IMR-90 (cell line): ENCODE measurements at regions not wholly inside any gene's neighbourhood (a gene's known extent, or its start where the extent isn't known, plus 50 kb on each side); places are given as distances from the start of the nearest gene placed in this dataset.

Source experiments
- ATAC-seq: fragments of 200-7000 bp; cut with Tn5 transposase; 2 replicates; pipeline ENCODE4 v1.9.1; 2020; ENCODE audit warnings: low read depth, mild to moderate bottlenecking, moderate library complexity
- BruUV-seq: library from RNA; stranded (reverse); fragments of 400-500 nt; replicated peaks from 2 replicates; lab custom pipeline; 2021; lab: Mats Ljungman, UMichigan
- CTCF ChIA-PET: fragments of 300-600 bp; formaldehyde crosslinking; extraction: SDS; loops from one replicate; lab custom pipeline; 2021; ENCODE audit warnings: antibody characterized with exemption; lab: Yijun Ruan, JAX
- POLR2A ChIA-PET: fragments of 300-600 bp; sonication (Branson Sonifier 250); formaldehyde crosslinking; loops from one replicate; lab custom pipeline; 2022; ENCODE audit warnings: antibody characterized with exemption; ENCODE audit not compliant: unreplicated experiment; lab: Charles Lee
- DNase-seq: peaks from one replicate; pipeline ENCODE4 v3.0.0; 2013
- H2AFZ ChIP-seq: replicated peaks from 2 replicates; pipeline ENCODE3; 2013; ENCODE audit warnings: low read length, mild to moderate bottlenecking; ENCODE audit not compliant: poor library complexity
- H2AK5ac ChIP-seq: 2 replicates; pipeline ENCODE4 v1.6.1; 2013; ENCODE audit warnings: low read depth, low read length, inconsistent platforms
- H2AK9ac ChIP-seq: replicated peaks from 2 replicates; pipeline ENCODE3; 2013; ENCODE audit warnings: mild to moderate bottlenecking, low read depth, low read length, moderate library complexity; ENCODE audit not compliant: poor library complexity
- H2BK120ac ChIP-seq: 2 replicates; pipeline ENCODE4 v1.6.1; 2013; ENCODE audit warnings: low read depth, low read length, inconsistent platforms
- H2BK15ac ChIP-seq: 3 replicates; pipeline ENCODE4 v1.6.1; 2013; ENCODE audit warnings: low read depth, low read length, inconsistent platforms
- H2BK20ac ChIP-seq: 2 replicates; pipeline ENCODE4 v1.6.1; 2013; ENCODE audit warnings: low read depth, mild to moderate bottlenecking, inconsistent platforms, low read length, moderate library complexity
- H2BK5ac ChIP-seq: 2 replicates; pipeline ENCODE4 v1.6.1; 2013; ENCODE audit warnings: mild to moderate bottlenecking, low read depth, low read length, inconsistent platforms; ENCODE audit not compliant: poor library complexity, severe bottlenecking
- H3K14ac ChIP-seq: replicated peaks from 2 replicates; pipeline ENCODE4 v1.6.1; 2013; ENCODE audit warnings: low read depth, low read length, inconsistent platforms
- H3K18ac ChIP-seq: 2 replicates; pipeline ENCODE4 v1.6.1; 2013; ENCODE audit warnings: low read depth, low read length, control low read depth
- H3K23ac ChIP-seq: 2 replicates; pipeline ENCODE4 v1.6.1; 2013; ENCODE audit warnings: low read depth, low read length, inconsistent platforms
- H3K27ac ChIP-seq: 2 replicates; pipeline ENCODE4 v1.5.1; 2013; ENCODE audit warnings: mild to moderate bottlenecking, control low read depth, low read length; ENCODE audit not compliant: insufficient read depth
- H3K27me3 ChIP-seq: 2 replicates; pipeline ENCODE4 v1.6.1; 2013; ENCODE audit warnings: low read length; ENCODE audit not compliant: control insufficient read depth, insufficient read depth
- H3K36me3 ChIP-seq: 2 replicates; pipeline ENCODE4 v1.6.1; 2013; ENCODE audit warnings: low read length, mixed read lengths; ENCODE audit not compliant: control insufficient read depth, insufficient read depth
- H3K4ac ChIP-seq: 2 replicates; pipeline ENCODE4 v1.6.1; 2013; ENCODE audit warnings: low read depth, low read length, inconsistent platforms
- H3K4me1 ChIP-seq: 2 replicates; pipeline ENCODE4 v1.6.1; 2013; ENCODE audit warnings: low read length, mixed read lengths; ENCODE audit not compliant: control insufficient read depth, insufficient read depth
- H3K4me2 ChIP-seq: 2 replicates; pipeline ENCODE4 v1.6.1; 2013; ENCODE audit warnings: low read depth, mild to moderate bottlenecking, control low read depth, low read length, moderate library complexity
- H3K4me3 ChIP-seq: 2 replicates; pipeline ENCODE4 v1.5.1; 2013; ENCODE audit warnings: low read depth, mild to moderate bottlenecking, control low read depth, low read length, moderate library complexity; ENCODE audit not compliant: insufficient read depth
- H3K56ac ChIP-seq: 2 replicates; pipeline ENCODE4 v1.6.1; 2013; ENCODE audit warnings: low read length, inconsistent platforms; ENCODE audit not compliant: insufficient read depth; ENCODE audit errors: extremely low read depth
- H3K79me1 ChIP-seq, 2 experiments: 2 replicates each; pipeline ENCODE4 v1.6.1; 2013; ENCODE audit warnings: low read length in 2 of 2, inconsistent platforms in 1 of 2, low read depth in 1 of 2
- H3K9ac ChIP-seq: 2 replicates; pipeline ENCODE4 v1.6.1; 2013; ENCODE audit warnings: low read depth, low read length, control low read depth
- H3K9me1 ChIP-seq: 2 replicates; pipeline ENCODE4 v1.6.1; 2013; ENCODE audit warnings: low read length, inconsistent platforms; ENCODE audit not compliant: insufficient read depth
- H3K9me3 ChIP-seq: 2 replicates; pipeline ENCODE4 v1.6.1; 2013; ENCODE audit warnings: low read length; ENCODE audit not compliant: control insufficient read depth, insufficient read depth
- H4K20me1 ChIP-seq: 2 replicates; pipeline ENCODE4 v1.6.1; 2013; ENCODE audit warnings: low read length, inconsistent platforms; ENCODE audit not compliant: insufficient read depth
- H4K5ac ChIP-seq: 2 replicates; pipeline ENCODE4 v1.6.1; 2013; ENCODE audit warnings: mild to moderate bottlenecking, low read depth, low read length, control low read depth
- H4K8ac ChIP-seq, 2 experiments: 2 replicates each; pipeline ENCODE4 v1.6.1; 2013; ENCODE audit warnings: low read depth in 2 of 2, low read length in 2 of 2, control low read depth in 1 of 2, inconsistent platforms in 1 of 2
- H4K91ac ChIP-seq: 2 replicates; pipeline ENCODE4 v1.6.1; 2013; ENCODE audit warnings: low read depth, low read length, inconsistent platforms; ENCODE audit not compliant: insufficient read depth
- BHLHE40 ChIP-seq: fragments of 150-350 bp; IDR thresholded peaks from 2 replicates; pipeline ENCODE4 v1.6.1; 2016; ENCODE audit warnings: mild to moderate bottlenecking, low read depth, low read length
- FOS ChIP-seq: fragments of 150-350 bp; IDR thresholded peaks from 2 replicates; pipeline ENCODE4 v1.6.1; 2016; ENCODE audit warnings: low read depth, low read length
- MAFK ChIP-seq: IDR thresholded peaks from 2 replicates; pipeline ENCODE4 v1.6.1; 2012; ENCODE audit warnings: low read depth, low read length, improper control_type of control experiment
- MXI1 ChIP-seq: IDR thresholded peaks from 2 replicates; pipeline ENCODE4 v1.6.1; 2012; ENCODE audit warnings: low read depth, mild to moderate bottlenecking, low read length, moderate library complexity, borderline replicate concordance
- NFE2L2 ChIP-seq: fragments of 150-350 bp; IDR thresholded peaks from 2 replicates; pipeline ENCODE4 v1.6.1; 2016; ENCODE audit warnings: low read depth, mild to moderate bottlenecking, low read length
- RCOR1 ChIP-seq: IDR thresholded peaks from 2 replicates; pipeline ENCODE4 v1.6.1; 2012; ENCODE audit warnings: mild to moderate bottlenecking, low read length, improper control_type of control experiment; ENCODE audit not compliant: insufficient replicate concordance
- RFX5 ChIP-seq: IDR thresholded peaks from 2 replicates; pipeline ENCODE4 v1.8.0; 2012; ENCODE audit warnings: low read depth, mild to moderate bottlenecking, low read length, moderate library complexity
- SMC3 ChIP-seq: fragments of 150-350 bp; IDR thresholded peaks from 2 replicates; pipeline ENCODE4 v1.6.1; 2016; ENCODE audit warnings: low read depth, mild to moderate bottlenecking, antibody characterized with exemption, low read length, moderate library complexity
- WGBS, 2 experiments: methylation state at CpG; one replicate each; pipeline versions ENCODE4 v1.1.5 to v1.1.7; 2013; ENCODE audit warnings: missing lambda C conversion rate in 2 of 2; ENCODE audit not compliant: insufficient read length in 1 of 2; ENCODE audit errors: extremely low coverage in 2 of 2; 5-methylcytosine and 5-hydroxymethylcytosine counted together
- dilution Hi-C: fragments of 300-500 bp; cut with HindIII; formaldehyde crosslinking; loops from one replicate; pipeline ENCODE4 v1.14.3; 2018; ENCODE audit warnings: low sequenced_read_pairs; ENCODE audit not compliant: unreplicated experiment
- in situ Hi-C: fragments of 300-500 bp; cut with MboI; formaldehyde crosslinking; loops from 3 replicates; pipeline ENCODE4 v1.14.3; 2019; ENCODE audit warnings: low sequenced_read_pairs, inconsistent platforms, mixed read lengths
- intact Hi-C: fragments of 100-400 bp; cut with micrococcal nuclease; formaldehyde crosslinking; loops from 2 replicates; pipeline ENCODE4 v1.10.0; 2022
- TF ChIP-seq, protein P1 (sequence below): conservative IDR thresholded peaks from 2 replicates; pipeline ENCODE4 v1.5.1; 2012; ENCODE audit warnings: mild to moderate bottlenecking, low read depth, low read length, improper control_type of control experiment
- TF ChIP-seq, protein P2 (sequence below): fragments of 150-350 bp; IDR thresholded peaks from 2 replicates; pipeline ENCODE4 v1.6.1; 2017; ENCODE audit warnings: mild to moderate bottlenecking, antibody characterized with exemption, low read length, low read depth

- Histone ChIP-seq H4K8ac (no peak overlapping the region), H3K23ac (no peak overlapping the region), H2AFZ (peak overlapping the region; percentile 37), H4K20me1 (no peaks in the 10 kb centered on the region), H3K18ac (no peak overlapping the region), H3K56ac (no peak overlapping the region), H2BK120ac (peak overlapping the region; percentile 32; the same call in 1 of the 2 replicates), H3K9me3 (peaks cover 6% of the 10 kb centered on the region), H3K4me1 (peaks cover 14% of the 10 kb centered on the region), H3K14ac (no peak overlapping the region), H3K36me3 (no peaks in the 10 kb centered on the region), H3K27me3 (no peaks in the 10 kb centered on the region), H3K4me2 (no peak overlapping the region), H3K9ac (no peak overlapping the region), H2BK5ac (no peak overlapping the region), H2AK5ac (peak overlapping the region; percentile 35; the same call in 1 of the 2 replicates), H3K9me1 (peaks cover 15% of the 10 kb centered on the region), H3K4me3 (no peak overlapping the region), H3K79me1 (no peaks in the 10 kb centered on the region), H3K27ac (no peak overlapping the region), H4K5ac (no peak overlapping the region), H2AK9ac (no peak overlapping the region), H3K4ac (0 out of 2 replicates have a peak overlapping the region, but pooled peaks have one; percentile 33), H2BK20ac (peak overlapping the region; percentile 47; the same call in 1 of the 2 replicates), H2BK15ac (no peak overlapping the region), H4K91ac (no peak overlapping the region)
- ATAC-seq (no peak), DNase-seq (no peak)
- TF ChIP-seq MAFK (no peak), SMC3 (no peak), RFX5 (no peak), FOS (no peak), NFE2L2 (no peak), MXI1 (no peak), BHLHE40 (no peak), RCOR1 (no peak)
- TF ChIP-seq, protein P1, sequence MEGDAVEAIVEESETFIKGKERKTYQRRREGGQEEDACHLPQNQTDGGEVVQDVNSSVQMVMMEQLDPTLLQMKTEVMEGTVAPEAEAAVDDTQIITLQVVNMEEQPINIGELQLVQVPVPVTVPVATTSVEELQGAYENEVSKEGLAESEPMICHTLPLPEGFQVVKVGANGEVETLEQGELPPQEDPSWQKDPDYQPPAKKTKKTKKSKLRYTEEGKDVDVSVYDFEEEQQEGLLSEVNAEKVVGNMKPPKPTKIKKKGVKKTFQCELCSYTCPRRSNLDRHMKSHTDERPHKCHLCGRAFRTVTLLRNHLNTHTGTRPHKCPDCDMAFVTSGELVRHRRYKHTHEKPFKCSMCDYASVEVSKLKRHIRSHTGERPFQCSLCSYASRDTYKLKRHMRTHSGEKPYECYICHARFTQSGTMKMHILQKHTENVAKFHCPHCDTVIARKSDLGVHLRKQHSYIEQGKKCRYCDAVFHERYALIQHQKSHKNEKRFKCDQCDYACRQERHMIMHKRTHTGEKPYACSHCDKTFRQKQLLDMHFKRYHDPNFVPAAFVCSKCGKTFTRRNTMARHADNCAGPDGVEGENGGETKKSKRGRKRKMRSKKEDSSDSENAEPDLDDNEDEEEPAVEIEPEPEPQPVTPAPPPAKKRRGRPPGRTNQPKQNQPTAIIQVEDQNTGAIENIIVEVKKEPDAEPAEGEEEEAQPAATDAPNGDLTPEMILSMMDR = no peak
- TF ChIP-seq, protein P2, sequence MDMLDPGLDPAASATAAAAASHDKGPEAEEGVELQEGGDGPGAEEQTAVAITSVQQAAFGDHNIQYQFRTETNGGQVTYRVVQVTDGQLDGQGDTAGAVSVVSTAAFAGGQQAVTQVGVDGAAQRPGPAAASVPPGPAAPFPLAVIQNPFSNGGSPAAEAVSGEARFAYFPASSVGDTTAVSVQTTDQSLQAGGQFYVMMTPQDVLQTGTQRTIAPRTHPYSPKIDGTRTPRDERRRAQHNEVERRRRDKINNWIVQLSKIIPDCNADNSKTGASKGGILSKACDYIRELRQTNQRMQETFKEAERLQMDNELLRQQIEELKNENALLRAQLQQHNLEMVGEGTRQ = no peak
- BruUV-seq = no TSS peak
- ChIA-PET POLR2A (no interaction called here), CTCF (interaction anchor here (1.1 kb wide), 1 partner anchor 11 kb away, joined by 3 read pairs; no protein-coding TSS in a partner anchor)
- intact Hi-C loops (no loop called here), in situ Hi-C loops (no loop called here), dilution Hi-C loops (no loop called here)
- no CpG with 5 or more reads among the region's 1 CpG for WGBS, 2 experiments
Observed at GRCh38 chr5:56612759-56613158, 202.6 kb upstream of the MAP3K1 start.
